ENCODE measurements at regions not wholly inside any gene's neighbourhood (a gene's known extent, or its start where the extent isn't known, plus 50 kb on each side); places are given as distances from the start of the nearest gene placed in this dataset.

DNA sequence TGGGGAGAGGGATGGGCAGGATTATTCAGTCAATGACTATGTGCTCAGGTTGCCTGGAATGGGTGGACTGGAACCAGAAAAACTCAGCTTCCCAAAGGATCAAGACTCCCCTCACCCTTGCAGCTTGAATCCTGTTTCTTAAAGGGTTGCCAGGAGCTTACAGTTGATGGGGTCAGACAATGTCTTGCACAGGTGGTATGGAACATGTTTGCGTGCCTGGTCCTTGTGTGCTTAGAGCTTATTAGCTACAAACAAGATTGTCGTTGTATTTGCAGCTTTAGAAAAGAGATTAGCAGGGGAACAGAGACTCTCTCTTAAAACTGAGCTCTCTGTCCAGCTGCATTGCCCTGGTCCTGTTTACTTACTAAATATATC, 56.9 kb downstream of the PRR15 start (continued):
- TF ChIP-seq, protein P1, sequence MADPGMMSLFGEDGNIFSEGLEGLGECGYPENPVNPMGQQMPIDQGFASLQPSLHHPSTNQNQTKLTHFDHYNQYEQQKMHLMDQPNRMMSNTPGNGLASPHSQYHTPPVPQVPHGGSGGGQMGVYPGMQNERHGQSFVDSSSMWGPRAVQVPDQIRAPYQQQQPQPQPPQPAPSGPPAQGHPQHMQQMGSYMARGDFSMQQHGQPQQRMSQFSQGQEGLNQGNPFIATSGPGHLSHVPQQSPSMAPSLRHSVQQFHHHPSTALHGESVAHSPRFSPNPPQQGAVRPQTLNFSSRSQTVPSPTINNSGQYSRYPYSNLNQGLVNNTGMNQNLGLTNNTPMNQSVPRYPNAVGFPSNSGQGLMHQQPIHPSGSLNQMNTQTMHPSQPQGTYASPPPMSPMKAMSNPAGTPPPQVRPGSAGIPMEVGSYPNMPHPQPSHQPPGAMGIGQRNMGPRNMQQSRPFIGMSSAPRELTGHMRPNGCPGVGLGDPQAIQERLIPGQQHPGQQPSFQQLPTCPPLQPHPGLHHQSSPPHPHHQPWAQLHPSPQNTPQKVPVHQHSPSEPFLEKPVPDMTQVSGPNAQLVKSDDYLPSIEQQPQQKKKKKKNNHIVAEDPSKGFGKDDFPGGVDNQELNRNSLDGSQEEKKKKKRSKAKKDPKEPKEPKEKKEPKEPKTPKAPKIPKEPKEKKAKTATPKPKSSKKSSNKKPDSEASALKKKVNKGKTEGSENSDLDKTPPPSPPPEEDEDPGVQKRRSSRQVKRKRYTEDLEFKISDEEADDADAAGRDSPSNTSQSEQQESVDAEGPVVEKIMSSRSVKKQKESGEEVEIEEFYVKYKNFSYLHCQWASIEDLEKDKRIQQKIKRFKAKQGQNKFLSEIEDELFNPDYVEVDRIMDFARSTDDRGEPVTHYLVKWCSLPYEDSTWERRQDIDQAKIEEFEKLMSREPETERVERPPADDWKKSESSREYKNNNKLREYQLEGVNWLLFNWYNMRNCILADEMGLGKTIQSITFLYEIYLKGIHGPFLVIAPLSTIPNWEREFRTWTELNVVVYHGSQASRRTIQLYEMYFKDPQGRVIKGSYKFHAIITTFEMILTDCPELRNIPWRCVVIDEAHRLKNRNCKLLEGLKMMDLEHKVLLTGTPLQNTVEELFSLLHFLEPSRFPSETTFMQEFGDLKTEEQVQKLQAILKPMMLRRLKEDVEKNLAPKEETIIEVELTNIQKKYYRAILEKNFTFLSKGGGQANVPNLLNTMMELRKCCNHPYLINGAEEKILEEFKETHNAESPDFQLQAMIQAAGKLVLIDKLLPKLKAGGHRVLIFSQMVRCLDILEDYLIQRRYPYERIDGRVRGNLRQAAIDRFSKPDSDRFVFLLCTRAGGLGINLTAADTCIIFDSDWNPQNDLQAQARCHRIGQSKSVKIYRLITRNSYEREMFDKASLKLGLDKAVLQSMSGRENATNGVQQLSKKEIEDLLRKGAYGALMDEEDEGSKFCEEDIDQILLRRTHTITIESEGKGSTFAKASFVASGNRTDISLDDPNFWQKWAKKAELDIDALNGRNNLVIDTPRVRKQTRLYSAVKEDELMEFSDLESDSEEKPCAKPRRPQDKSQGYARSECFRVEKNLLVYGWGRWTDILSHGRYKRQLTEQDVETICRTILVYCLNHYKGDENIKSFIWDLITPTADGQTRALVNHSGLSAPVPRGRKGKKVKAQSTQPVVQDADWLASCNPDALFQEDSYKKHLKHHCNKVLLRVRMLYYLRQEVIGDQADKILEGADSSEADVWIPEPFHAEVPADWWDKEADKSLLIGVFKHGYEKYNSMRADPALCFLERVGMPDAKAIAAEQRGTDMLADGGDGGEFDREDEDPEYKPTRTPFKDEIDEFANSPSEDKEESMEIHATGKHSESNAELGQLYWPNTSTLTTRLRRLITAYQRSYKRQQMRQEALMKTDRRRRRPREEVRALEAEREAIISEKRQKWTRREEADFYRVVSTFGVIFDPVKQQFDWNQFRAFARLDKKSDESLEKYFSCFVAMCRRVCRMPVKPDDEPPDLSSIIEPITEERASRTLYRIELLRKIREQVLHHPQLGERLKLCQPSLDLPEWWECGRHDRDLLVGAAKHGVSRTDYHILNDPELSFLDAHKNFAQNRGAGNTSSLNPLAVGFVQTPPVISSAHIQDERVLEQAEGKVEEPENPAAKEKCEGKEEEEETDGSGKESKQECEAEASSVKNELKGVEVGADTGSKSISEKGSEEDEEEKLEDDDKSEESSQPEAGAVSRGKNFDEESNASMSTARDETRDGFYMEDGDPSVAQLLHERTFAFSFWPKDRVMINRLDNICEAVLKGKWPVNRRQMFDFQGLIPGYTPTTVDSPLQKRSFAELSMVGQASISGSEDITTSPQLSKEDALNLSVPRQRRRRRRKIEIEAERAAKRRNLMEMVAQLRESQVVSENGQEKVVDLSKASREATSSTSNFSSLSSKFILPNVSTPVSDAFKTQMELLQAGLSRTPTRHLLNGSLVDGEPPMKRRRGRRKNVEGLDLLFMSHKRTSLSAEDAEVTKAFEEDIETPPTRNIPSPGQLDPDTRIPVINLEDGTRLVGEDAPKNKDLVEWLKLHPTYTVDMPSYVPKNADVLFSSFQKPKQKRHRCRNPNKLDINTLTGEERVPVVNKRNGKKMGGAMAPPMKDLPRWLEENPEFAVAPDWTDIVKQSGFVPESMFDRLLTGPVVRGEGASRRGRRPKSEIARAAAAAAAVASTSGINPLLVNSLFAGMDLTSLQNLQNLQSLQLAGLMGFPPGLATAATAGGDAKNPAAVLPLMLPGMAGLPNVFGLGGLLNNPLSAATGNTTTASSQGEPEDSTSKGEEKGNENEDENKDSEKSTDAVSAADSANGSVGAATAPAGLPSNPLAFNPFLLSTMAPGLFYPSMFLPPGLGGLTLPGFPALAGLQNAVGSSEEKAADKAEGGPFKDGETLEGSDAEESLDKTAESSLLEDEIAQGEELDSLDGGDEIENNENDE (IDR thresholded peaks at IDR 0.05; ENCODE audit: insufficient replicate concordance, low read length): no peak
- no peak for TF ChIP-seq RAD21 (IDR thresholded peaks at IDR 0.05 in 1 of 2, conservative IDR thresholded peaks at IDR 0.05 in 1 of 2; ENCODE audit: low read depth in 2 of 2, low read length in 2 of 2)
- no peak for TF ChIP-seq SRF (IDR thresholded peaks at IDR 0.05; ENCODE audit: low read depth, low read length)
- no peak for TF ChIP-seq CBX8 (IDR thresholded peaks at IDR 0.05; ENCODE audit: borderline replicate concordance, low read depth, low read length)
- TF ChIP-seq KDM1A (IDR thresholded peaks at IDR 0.05; ENCODE audit: borderline replicate concordance, low read length): no peak
- no peak for TF ChIP-seq TAF1 (IDR thresholded peaks at IDR 0.05; ENCODE audit: low read depth, low read length)
- no peak for TF ChIP-seq SP2 (IDR thresholded peaks at IDR 0.05; ENCODE audit: low read length)
- no peak for TF ChIP-seq CEBPB (IDR thresholded peaks at IDR 0.05; ENCODE audit: low read depth, low read length)
- TF ChIP-seq EP300 (IDR thresholded peaks at IDR 0.05; ENCODE audit: borderline replicate concordance in 1 of 2, low read depth in 2 of 2, low read length in 2 of 2): no peak
- TF ChIP-seq MAFK (IDR thresholded peaks at IDR 0.05; ENCODE audit: low read depth, low read length): no peak
